GM19452 (cell line): ENCODE measurements at regions not wholly inside any gene's neighbourhood (a gene's known extent, or its start where the extent isn't known, plus 50 kb on each side); places are given as distances from the start of the nearest gene placed in this dataset.

ENCODE experiments used
- ATAC-seq: cut with Tn5 transposase; IDR thresholded peaks from one replicate; pipeline ENCODE4 v1.9.1; 2021; ENCODE audit not compliant: unreplicated experiment

DNA sequence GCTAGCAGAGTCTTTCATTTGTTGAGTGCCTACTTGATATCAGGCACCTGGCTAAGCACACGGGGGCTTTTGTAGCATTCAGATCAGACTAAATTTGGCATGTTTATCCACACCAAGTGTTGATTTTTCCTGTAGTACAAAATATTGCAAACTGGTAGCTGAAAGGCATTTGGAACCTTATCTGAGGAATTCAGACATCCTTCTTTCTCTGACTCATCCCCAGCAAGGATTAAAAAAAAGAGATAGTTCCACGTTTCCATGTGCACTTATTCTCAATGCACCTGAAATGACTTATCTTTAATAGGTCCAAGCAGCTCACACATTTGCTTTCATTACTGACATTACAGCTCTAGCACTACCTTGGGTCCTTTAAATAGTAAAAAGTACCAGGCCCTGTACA lies 786.0 kb upstream of the GRM7 start:
- no peak for ATAC-seq

GRCh38 chr3:6078436-6078835 lies 782.5 kb upstream of the GRM7 start:
- ATAC-seq: no peak

GRCh38 chr3:6079011-6079410 lies 781.9 kb upstream of the GRM7 start:
- ATAC-seq: no peak

- ATAC-seq: no peak
These were observed 781.2 kb upstream of the GRM7 start for GRCh38 chr3:6079561-6080179.

GRCh38 chr3:6088433-6088832 lies 772.5 kb upstream of the GRM7 start:
- no peak for ATAC-seq

- ATAC-seq: no peak
These were observed 771.1 kb upstream of the GRM7 start for GRCh38 chr3:6089780-6090179.

DNA sequence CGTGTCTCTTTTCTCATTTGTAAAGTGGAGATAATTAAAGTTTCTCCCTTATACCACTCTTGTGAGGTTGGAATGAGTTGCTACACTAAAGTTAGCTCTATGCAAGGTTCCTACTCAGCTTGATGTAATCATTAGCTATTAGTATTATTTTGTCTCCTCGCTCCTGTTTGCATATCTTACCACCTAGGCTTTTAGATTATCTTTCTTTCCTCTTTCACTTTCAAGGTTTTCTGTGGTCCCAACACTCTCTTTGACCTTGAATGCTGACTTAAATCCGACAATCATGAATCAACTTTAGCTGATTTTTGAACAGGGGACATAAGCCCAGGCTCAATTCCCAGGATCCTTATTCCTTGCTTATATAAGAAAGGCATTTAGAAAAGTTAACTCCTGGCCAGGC lies 769.7 kb upstream of the GRM7 start:
- ATAC-seq: no peak

DNA sequence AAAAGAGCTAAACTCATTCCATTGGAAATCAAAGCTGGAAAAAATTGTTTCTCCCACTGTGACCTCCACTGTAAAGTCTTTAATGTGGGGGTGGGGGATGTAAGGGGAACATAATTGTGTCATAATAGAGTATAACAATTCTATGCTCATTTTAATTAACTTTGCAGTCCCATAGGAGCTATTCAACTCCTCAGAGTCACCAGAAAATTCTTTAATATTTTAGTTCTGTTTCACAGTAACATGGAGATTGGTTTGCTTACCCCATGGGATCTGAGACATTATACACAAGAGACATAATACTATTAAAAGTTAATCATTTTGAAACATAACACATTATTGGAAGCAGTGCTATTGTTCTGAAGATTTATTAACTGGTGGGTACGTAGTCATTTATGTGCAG lies 765.9 kb upstream of the GRM7 start:
- ATAC-seq: no peak

DNA sequence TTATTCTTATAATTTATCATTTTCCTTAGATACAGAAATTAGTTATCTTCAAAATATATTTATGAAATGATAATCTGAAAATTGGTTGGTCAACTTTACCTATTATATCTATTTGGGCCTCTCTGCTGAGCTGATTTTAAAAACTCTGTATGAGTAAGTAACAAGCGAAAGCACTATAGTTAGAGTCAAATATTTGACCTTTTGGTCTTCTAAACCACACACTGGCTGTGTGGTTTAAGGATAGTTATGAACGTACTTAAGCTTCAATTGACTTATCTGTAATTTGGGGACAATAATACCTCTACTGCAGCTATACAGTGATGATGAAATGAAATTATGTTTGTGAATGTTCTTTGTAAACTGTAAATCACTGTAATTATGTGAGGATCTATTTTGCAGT lies 763.9 kb upstream of the GRM7 start:
- ATAC-seq: no peak

GRCh38 chr3:6097556-6097955 lies 763.4 kb upstream of the GRM7 start:
- ATAC-seq: no peak

- ATAC-seq: no peak
These were observed 762.3 kb upstream of the GRM7 start for GRCh38 chr3:6098516-6099157.

DNA sequence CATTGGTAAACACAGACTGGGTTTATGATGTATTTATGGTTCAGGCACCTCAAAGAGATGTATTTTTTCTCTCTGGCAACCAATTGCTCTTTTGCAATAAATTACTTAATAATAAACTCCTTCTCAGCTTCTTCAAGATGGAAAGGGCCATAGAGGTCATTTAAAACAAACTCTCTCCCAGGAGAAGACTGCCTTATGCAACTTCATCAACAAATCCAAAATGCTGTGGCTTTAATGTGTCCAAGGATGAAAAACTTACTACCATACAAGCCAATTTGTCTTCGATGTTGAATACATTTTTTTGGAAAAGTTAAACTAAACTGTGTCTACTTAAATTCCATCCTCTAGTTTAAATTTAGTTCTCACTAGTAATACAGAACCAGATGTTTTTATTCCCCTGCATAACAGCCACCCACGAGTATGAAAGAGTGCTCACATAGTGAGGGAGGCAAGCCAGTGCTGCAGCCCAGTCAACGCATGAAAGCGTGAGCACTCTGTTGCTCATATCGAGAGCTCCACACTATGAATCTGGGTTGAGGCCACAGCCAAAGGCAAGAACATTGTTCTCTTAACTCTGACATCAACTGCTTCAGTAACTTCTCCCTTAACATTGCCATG lies 761.3 kb upstream of the GRM7 start:
- no peak for ATAC-seq

DNA sequence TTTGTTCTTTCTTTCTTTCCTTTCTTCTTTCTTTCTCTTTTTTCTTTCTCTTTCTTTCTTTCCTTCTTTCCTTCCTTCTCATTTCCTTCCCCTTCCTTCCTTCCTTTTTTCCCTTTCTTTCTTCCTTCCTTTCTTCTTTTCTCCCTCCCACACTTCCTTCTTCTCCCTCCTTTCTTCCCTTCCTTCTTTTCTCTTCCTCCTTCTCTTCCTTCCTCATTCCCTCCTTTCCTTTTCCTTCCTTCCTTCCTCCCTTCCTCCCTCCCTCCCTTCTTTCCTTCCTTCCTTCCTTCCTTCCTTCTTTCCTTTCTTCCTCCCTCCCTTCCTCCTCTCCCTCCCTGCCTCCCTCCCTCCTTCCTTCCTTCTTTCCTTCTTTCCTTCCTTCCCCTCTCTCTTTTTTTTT lies 755.7 kb upstream of the GRM7 start:
- ATAC-seq: no peak

DNA sequence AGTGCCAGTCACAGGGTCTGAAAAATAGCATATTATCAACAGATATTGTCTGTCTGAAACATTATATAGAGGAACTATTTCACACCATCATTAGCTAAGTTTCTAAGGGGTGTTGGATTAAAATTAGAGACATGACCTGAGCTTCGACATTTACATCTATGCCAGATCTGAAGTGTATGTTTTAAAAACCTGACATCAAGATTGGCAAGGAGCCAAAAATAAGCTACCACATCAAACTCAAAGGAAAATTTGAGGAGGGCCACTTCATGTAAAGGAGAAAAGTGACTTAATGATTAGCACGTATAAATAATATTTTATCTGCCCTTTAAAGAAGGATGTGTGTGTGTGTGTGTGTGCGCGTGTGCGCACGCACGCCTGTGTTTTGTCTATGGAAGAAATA lies 752.0 kb upstream of the GRM7 start:
- no peak for ATAC-seq

DNA sequence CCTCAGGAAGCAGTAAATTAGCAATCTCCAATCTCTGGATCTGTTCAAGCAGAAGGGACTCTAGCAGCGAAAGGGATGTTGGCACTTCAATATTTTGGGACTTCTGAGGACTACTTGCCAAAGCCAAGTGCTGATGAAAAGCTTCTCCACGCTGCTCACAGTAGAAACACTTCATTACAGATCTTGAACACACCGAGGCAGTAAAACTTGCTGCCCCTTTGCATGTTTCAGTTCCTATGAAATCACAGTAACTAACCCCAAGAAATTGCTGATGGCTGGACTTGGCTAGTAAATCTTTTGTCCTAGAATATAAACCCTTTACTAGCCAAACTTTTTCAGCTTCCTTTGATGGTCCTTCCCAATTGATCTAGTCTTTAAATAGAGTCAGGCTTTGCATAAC lies 750.5 kb upstream of the GRM7 start:
- no peak for ATAC-seq

DNA sequence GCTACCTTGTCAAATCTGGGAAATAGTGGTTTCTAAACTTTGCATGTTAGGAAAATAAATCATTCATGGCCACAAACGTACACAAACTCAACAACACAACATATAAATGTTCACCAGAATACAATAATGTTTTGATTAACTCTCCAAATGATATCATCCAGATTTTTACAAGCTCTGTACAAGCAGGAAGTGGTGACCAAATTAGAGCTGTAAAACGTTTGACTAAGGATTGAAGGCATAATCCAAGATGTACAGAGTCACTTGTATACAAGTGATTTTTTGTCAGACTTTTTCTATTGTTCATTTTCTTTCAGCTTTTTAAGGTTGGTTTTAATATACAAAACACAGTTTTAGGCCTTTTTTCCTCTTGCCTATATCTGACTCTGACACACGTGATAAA lies 748.4 kb upstream of the GRM7 start:
- no peak for ATAC-seq

DNA sequence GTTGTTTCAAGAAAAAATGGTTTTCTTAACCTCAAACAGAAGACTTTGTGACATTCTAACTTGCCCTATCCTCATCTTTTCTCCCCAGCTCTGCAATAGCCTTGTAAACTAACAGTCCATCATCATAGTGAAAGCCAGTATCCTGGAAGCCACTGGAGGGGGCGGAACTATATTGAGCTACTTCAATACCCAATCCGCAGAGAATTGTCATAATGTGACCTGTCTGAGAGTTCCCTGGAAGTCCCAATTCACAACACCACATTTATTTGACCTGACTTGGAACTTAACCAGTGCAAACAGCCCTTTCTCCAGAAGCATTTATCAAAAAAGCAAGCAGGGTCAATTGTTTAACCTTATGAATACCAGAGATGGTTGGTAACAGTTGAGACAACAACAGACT lies 747.6 kb upstream of the GRM7 start:
- no peak for ATAC-seq

DNA sequence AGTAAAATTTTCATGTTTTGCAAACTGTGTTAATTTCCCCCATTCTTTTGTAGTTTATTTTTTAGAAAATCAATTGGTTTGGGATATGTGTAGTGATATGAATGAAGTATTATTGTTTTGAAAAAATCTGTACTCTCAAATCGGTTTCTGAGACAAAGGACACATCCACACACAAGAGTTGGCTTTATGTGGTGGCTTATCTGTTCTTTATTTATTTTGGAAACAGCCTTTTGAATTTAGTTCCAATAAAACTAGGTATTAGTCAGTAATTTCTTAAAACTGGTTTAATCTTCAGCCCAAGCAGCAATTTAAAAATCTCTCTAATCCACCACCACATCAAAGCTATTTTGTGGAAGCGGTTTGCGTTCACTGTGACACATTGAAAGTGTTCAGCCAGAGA lies 741.5 kb upstream of the GRM7 start:
- no peak for ATAC-seq

GRCh38 chr3:6120786-6121185 lies 740.1 kb upstream of the GRM7 start:
- ATAC-seq: no peak

- ATAC-seq: no peak
These were observed 736.0 kb upstream of the GRM7 start for GRCh38 chr3:6124875-6125274.

GRCh38 chr3:6125520-6125919 lies 735.4 kb upstream of the GRM7 start:
- ATAC-seq: no peak

- no peak for ATAC-seq
These were observed 728.1 kb upstream of the GRM7 start for GRCh38 chr3:6132684-6133432.
